HTR-8/SVneo (cell line): ENCODE measurements at regions not wholly inside any gene's neighbourhood (a gene's known extent, or its start where the extent isn't known, plus 50 kb on each side); places are given as distances from the start of the nearest gene placed in this dataset.

ENCODE experiments used
- DNase-seq: peaks from one replicate; pipeline ENCODE4 v3.0.0; 2011; ENCODE audit warnings: low spot score, mixed read lengths; ENCODE audit not compliant: insufficient read length
- FAIRE-seq: peaks from 2 replicates; lab custom pipeline; 2011; peaks lifted over from hg19 to GRCh38; lab: Jason Lieb, UNC

GRCh38 chr13:67306742-67307141, 76.6 kb upstream of the PCDH9 start:
- no peak for DNase-seq
- no peak for FAIRE-seq

- no peak for DNase-seq
- no peak for FAIRE-seq
These were observed 73.7 kb upstream of the PCDH9 start for GRCh38 chr13:67303661-67304333.

- DNase-seq (no peak), FAIRE-seq (no peak)
These were observed 69.6 kb upstream of the PCDH9 start for GRCh38 chr13:67299751-67300150.

- DNase-seq (no peak), FAIRE-seq (no peak)
These were observed 69.0 kb upstream of the PCDH9 start for GRCh38 chr13:67299072-67299635.

GRCh38 chr13:67298297-67298696, 68.2 kb upstream of the PCDH9 start:
- no peak for DNase-seq
- FAIRE-seq = no peak

GRCh38 chr13:67296511-67296910, 66.4 kb upstream of the PCDH9 start:
- no peak for FAIRE-seq

GRCh38 chr13:67292886-67293285, 62.8 kb upstream of the PCDH9 start:
- FAIRE-seq = no peak

More at GRCh38 chr13:67296511-67296910, 66.4 kb upstream of the PCDH9 start:
- DNase-seq = no peak

GRCh38 chr13:67285611-67286010, 55.5 kb upstream of the PCDH9 start:
- FAIRE-seq (no peak), DNase-seq (no peak)

More at GRCh38 chr13:67292886-67293285, 62.8 kb upstream of the PCDH9 start:
- DNase-seq = no peak

- DNase-seq (no peak), FAIRE-seq (no peak)
These were observed 53.5 kb upstream of the PCDH9 start for GRCh38 chr13:67283637-67284036.

- FAIRE-seq = no peak
- no peak for DNase-seq
These were observed 51.3 kb upstream of the PCDH9 start for GRCh38 chr13:67281466-67281865.
